Smooth muscle cell (in vitro differentiated cells): ENCODE measurements at regions not wholly inside any gene's neighbourhood (a gene's known extent, or its start where the extent isn't known, plus 50 kb on each side); places are given as distances from the start of the nearest gene placed in this dataset.

ENCODE experiments used
- DNase-seq: peaks from one replicate; lab custom pipeline; 2025; ENCODE audit not compliant: unreplicated experiment; lab: John Stamatoyannopoulos, UW
- H2AFZ ChIP-seq: fragments of 200-600 bp; sonication (generic); 2 replicates; pipeline ENCODE4 v1.6.0; 2016; ENCODE audit warnings: antibody characterized with exemption, low read depth, mild to moderate bottlenecking
- H3F3A ChIP-seq: fragments of 200-600 bp; sonication (generic); 2 replicates; pipeline ENCODE4 v1.6.0; 2017; ENCODE audit warnings: antibody characterized with exemption, low read depth
- H3K27ac ChIP-seq: fragments of 200-600 bp; sonication (generic); 2 replicates; pipeline ENCODE4 v1.5.1; 2016; ENCODE audit warnings: low read depth, mild to moderate bottlenecking
- H3K27me3 ChIP-seq: fragments of 200-600 bp; sonication (generic); 2 replicates; pipeline ENCODE4 v1.6.1; 2016; ENCODE audit warnings: low read depth, mild to moderate bottlenecking
- H3K36me3 ChIP-seq: fragments of 200-600 bp; sonication (generic); 2 replicates; pipeline ENCODE4 v1.5.1; 2016; ENCODE audit warnings: low read depth
- H3K4me1 ChIP-seq: fragments of 200-600 bp; sonication (generic); 2 replicates; pipeline ENCODE4 v1.5.1; 2016; ENCODE audit warnings: low read depth
- H3K4me2 ChIP-seq: fragments of 200-600 bp; sonication (generic); 2 replicates; pipeline ENCODE4 v1.6.0; 2016; ENCODE audit warnings: mild to moderate bottlenecking
- H3K4me3 ChIP-seq: fragments of 200-600 bp; sonication (generic); 2 replicates; pipeline ENCODE4 v1.5.1; 2016; ENCODE audit warnings: mild to moderate bottlenecking
- H3K79me2 ChIP-seq: fragments of 200-600 bp; sonication (generic); 2 replicates; pipeline ENCODE4 v1.6.0; 2016; ENCODE audit warnings: low read depth, mild to moderate bottlenecking
- H3K9ac ChIP-seq: fragments of 200-600 bp; sonication (generic); 2 replicates; pipeline ENCODE4 v1.6.0; 2016; ENCODE audit warnings: low read depth
- H3K9me3 ChIP-seq: fragments of 200-600 bp; sonication (generic); replicated peaks from 2 replicates; pipeline ENCODE4 v1.5.1; 2016; ENCODE audit warnings: low read depth
- H4K20me1 ChIP-seq: fragments of 200-600 bp; sonication (generic); 2 replicates; pipeline ENCODE4 v1.6.0; 2016; ENCODE audit warnings: low read depth
- CTCF ChIP-seq: fragments of 200-600 bp; sonication (generic); IDR thresholded peaks from 2 replicates; pipeline ENCODE4 v1.5.1; 2017; ENCODE audit warnings: borderline replicate concordance, mild to moderate bottlenecking, antibody characterized with exemption; ENCODE audit not compliant: insufficient read depth, poor library complexity, severe bottlenecking
- WGBS: methylation state at CpG from one replicate; pipeline ENCODE4 v1.1.7; 2016; ENCODE audit warnings: low lambda C conversion rate; 5-methylcytosine and 5-hydroxymethylcytosine counted together

- no peak overlapping the region for H3K4me3 ChIP-seq
- H3K4me2 ChIP-seq, result no peak overlapping the region
- no peaks in the 10 kb centered on the region for H3K36me3 ChIP-seq
- H3K9me3 ChIP-seq, result no peaks in the 10 kb centered on the region
- H3K4me1 ChIP-seq, result no peaks in the 10 kb centered on the region
- TF ChIP-seq CTCF, result no peak
- H3K79me2 ChIP-seq, result no peaks in the 10 kb centered on the region
- H3K27ac ChIP-seq, result no peak overlapping the region
- no peak overlapping the region for H3K9ac ChIP-seq
- H3F3A ChIP-seq, result no peaks in the 10 kb centered on the region
- H4K20me1 ChIP-seq, result no peaks in the 10 kb centered on the region
- no peaks in the 10 kb centered on the region for H3K27me3 ChIP-seq
- no peak for DNase-seq
- H2AFZ ChIP-seq, result no peak overlapping the region
- 79% methylated on average over 2 of the region's 2 CpGs for WGBS
Observed at GRCh38 chr1:101389547-101389929, 152.7 kb downstream of the S1PR1 start.

GRCh38 chr1:101392552-101392951, 155.7 kb downstream of the S1PR1 start:
- H2AFZ ChIP-seq, result no peak overlapping the region
- H3K36me3 ChIP-seq, result no peaks in the 10 kb centered on the region
- H3K79me2 ChIP-seq, result no peaks in the 10 kb centered on the region
- no peak for DNase-seq
- WGBS, result 69% methylated on average over 4 of the region's 4 CpGs
- H3K9ac ChIP-seq, result no peak overlapping the region
- no peaks in the 10 kb centered on the region for H3K4me1 ChIP-seq
- no peaks in the 10 kb centered on the region for H3K27me3 ChIP-seq
- H3K4me2 ChIP-seq, result no peak overlapping the region
- no peak overlapping the region for H3K4me3 ChIP-seq
- no peak overlapping the region for H3K27ac ChIP-seq
- no peaks in the 10 kb centered on the region for H4K20me1 ChIP-seq
- no peak for TF ChIP-seq CTCF
- no peaks in the 10 kb centered on the region for H3K9me3 ChIP-seq
- no peaks in the 10 kb centered on the region for H3F3A ChIP-seq

GRCh38 chr1:101394041-101394440, 157.2 kb downstream of the S1PR1 start:
- Histone ChIP-seq H4K20me1 (no peaks in the 10 kb centered on the region), H3K36me3 (no peaks in the 10 kb centered on the region), H3K27ac (no peak overlapping the region), H3K79me2 (no peaks in the 10 kb centered on the region), H3K4me2 (no peak overlapping the region), H3K9ac (no peak overlapping the region), H3K27me3 (no peaks in the 10 kb centered on the region), H3K4me1 (no peaks in the 10 kb centered on the region), H3F3A (no peaks in the 10 kb centered on the region), H2AFZ (no peak overlapping the region), H3K4me3 (no peak overlapping the region), H3K9me3 (no peaks in the 10 kb centered on the region)
- TF ChIP-seq CTCF, result no peak
- 78% methylated on average over 2 of the region's 2 CpGs for whole genome bisulfite sequencing
- no peak for DNase-seq

- Histone ChIP-seq H3K4me2 (no peak overlapping the region), H3K36me3 (no peaks in the 10 kb centered on the region), H3K27me3 (peaks cover 3% of the 10 kb centered on the region), H3K9me3 (no peaks in the 10 kb centered on the region), H4K20me1 (no peaks in the 10 kb centered on the region), H3K79me2 (no peaks in the 10 kb centered on the region), H3K9ac (no peak overlapping the region), H3K27ac (no peak overlapping the region), H2AFZ (no peak overlapping the region), H3K4me1 (no peaks in the 10 kb centered on the region), H3K4me3 (no peak overlapping the region), H3F3A (no peaks in the 10 kb centered on the region)
- no peak for TF ChIP-seq CTCF
- 90% methylated on average over 3 of the region's 3 CpGs for WGBS
- no peak for DNase-seq
Observed at GRCh38 chr1:101399222-101399621, 162.4 kb downstream of the S1PR1 start.
